ENCODE measurements at regions not wholly inside any gene's neighbourhood (a gene's known extent, or its start where the extent isn't known, plus 50 kb on each side); places are given as distances from the start of the nearest gene placed in this dataset.

- no peak for TF ChIP-seq CTCF (IDR thresholded peaks at IDR 0.05)
- no peak for TF ChIP-seq POLR2AphosphoS5 (IDR thresholded peaks at IDR 0.05)
Measured at GRCh38 chr4:138572007-138572406, 329.9 kb upstream of the SLC7A11 start.
